IMR-90 (cell line): ENCODE measurements at regions not wholly inside any gene's neighbourhood (a gene's known extent, or its start where the extent isn't known, plus 50 kb on each side); places are given as distances from the start of the nearest gene placed in this dataset.

Experiments
- ATAC-seq: fragments of 200-7000 bp; cut with Tn5 transposase; 2 replicates; pipeline ENCODE4 v1.9.1; 2020; ENCODE audit warnings: low read depth, mild to moderate bottlenecking, moderate library complexity
- BruUV-seq: library from RNA; stranded (reverse); fragments of 400-500 nt; replicated peaks from 2 replicates; lab custom pipeline; 2021; lab: Mats Ljungman, UMichigan
- CTCF ChIA-PET: fragments of 300-600 bp; formaldehyde crosslinking; extraction: SDS; loops from one replicate; lab custom pipeline; 2021; ENCODE audit warnings: antibody characterized with exemption; lab: Yijun Ruan, JAX
- POLR2A ChIA-PET: fragments of 300-600 bp; sonication (Branson Sonifier 250); formaldehyde crosslinking; loops from one replicate; lab custom pipeline; 2022; ENCODE audit warnings: antibody characterized with exemption; ENCODE audit not compliant: unreplicated experiment; lab: Charles Lee
- DNase-seq: peaks from one replicate; pipeline ENCODE4 v3.0.0; 2013
- H2AFZ ChIP-seq: replicated peaks from 2 replicates; pipeline ENCODE3; 2013; ENCODE audit warnings: low read length, mild to moderate bottlenecking; ENCODE audit not compliant: poor library complexity
- H2AK5ac ChIP-seq: 2 replicates; pipeline ENCODE4 v1.6.1; 2013; ENCODE audit warnings: low read depth, low read length, inconsistent platforms
- H2AK9ac ChIP-seq: replicated peaks from 2 replicates; pipeline ENCODE3; 2013; ENCODE audit warnings: mild to moderate bottlenecking, low read depth, low read length, moderate library complexity; ENCODE audit not compliant: poor library complexity
- H2BK120ac ChIP-seq: 2 replicates; pipeline ENCODE4 v1.6.1; 2013; ENCODE audit warnings: low read depth, low read length, inconsistent platforms
- H2BK15ac ChIP-seq: 3 replicates; pipeline ENCODE4 v1.6.1; 2013; ENCODE audit warnings: low read depth, low read length, inconsistent platforms
- H2BK20ac ChIP-seq: 2 replicates; pipeline ENCODE4 v1.6.1; 2013; ENCODE audit warnings: low read depth, mild to moderate bottlenecking, inconsistent platforms, low read length, moderate library complexity
- H2BK5ac ChIP-seq: 2 replicates; pipeline ENCODE4 v1.6.1; 2013; ENCODE audit warnings: mild to moderate bottlenecking, low read depth, low read length, inconsistent platforms; ENCODE audit not compliant: poor library complexity, severe bottlenecking
- H3K14ac ChIP-seq: replicated peaks from 2 replicates; pipeline ENCODE4 v1.6.1; 2013; ENCODE audit warnings: low read depth, low read length, inconsistent platforms
- H3K18ac ChIP-seq: 2 replicates; pipeline ENCODE4 v1.6.1; 2013; ENCODE audit warnings: low read depth, low read length, control low read depth
- H3K23ac ChIP-seq: 2 replicates; pipeline ENCODE4 v1.6.1; 2013; ENCODE audit warnings: low read depth, low read length, inconsistent platforms
- H3K27ac ChIP-seq: 2 replicates; pipeline ENCODE4 v1.5.1; 2013; ENCODE audit warnings: mild to moderate bottlenecking, control low read depth, low read length; ENCODE audit not compliant: insufficient read depth
- H3K27me3 ChIP-seq: 2 replicates; pipeline ENCODE4 v1.6.1; 2013; ENCODE audit warnings: low read length; ENCODE audit not compliant: control insufficient read depth, insufficient read depth
- H3K36me3 ChIP-seq: 2 replicates; pipeline ENCODE4 v1.6.1; 2013; ENCODE audit warnings: low read length, mixed read lengths; ENCODE audit not compliant: control insufficient read depth, insufficient read depth
- H3K4ac ChIP-seq: 2 replicates; pipeline ENCODE4 v1.6.1; 2013; ENCODE audit warnings: low read depth, low read length, inconsistent platforms
- H3K4me1 ChIP-seq: 2 replicates; pipeline ENCODE4 v1.6.1; 2013; ENCODE audit warnings: low read length, mixed read lengths; ENCODE audit not compliant: control insufficient read depth, insufficient read depth
- H3K4me2 ChIP-seq: 2 replicates; pipeline ENCODE4 v1.6.1; 2013; ENCODE audit warnings: low read depth, mild to moderate bottlenecking, control low read depth, low read length, moderate library complexity
- H3K4me3 ChIP-seq: 2 replicates; pipeline ENCODE4 v1.5.1; 2013; ENCODE audit warnings: low read depth, mild to moderate bottlenecking, control low read depth, low read length, moderate library complexity; ENCODE audit not compliant: insufficient read depth
- H3K56ac ChIP-seq: 2 replicates; pipeline ENCODE4 v1.6.1; 2013; ENCODE audit warnings: low read length, inconsistent platforms; ENCODE audit not compliant: insufficient read depth; ENCODE audit errors: extremely low read depth
- H3K79me1 ChIP-seq, 2 experiments: 2 replicates each; pipeline ENCODE4 v1.6.1; 2013; ENCODE audit warnings: low read length in 2 of 2, inconsistent platforms in 1 of 2, low read depth in 1 of 2
- H3K9ac ChIP-seq: 2 replicates; pipeline ENCODE4 v1.6.1; 2013; ENCODE audit warnings: low read depth, low read length, control low read depth
- H3K9me1 ChIP-seq: 2 replicates; pipeline ENCODE4 v1.6.1; 2013; ENCODE audit warnings: low read length, inconsistent platforms; ENCODE audit not compliant: insufficient read depth
- H3K9me3 ChIP-seq: 2 replicates; pipeline ENCODE4 v1.6.1; 2013; ENCODE audit warnings: low read length; ENCODE audit not compliant: control insufficient read depth, insufficient read depth
- H4K20me1 ChIP-seq: 2 replicates; pipeline ENCODE4 v1.6.1; 2013; ENCODE audit warnings: low read length, inconsistent platforms; ENCODE audit not compliant: insufficient read depth
- H4K5ac ChIP-seq: 2 replicates; pipeline ENCODE4 v1.6.1; 2013; ENCODE audit warnings: mild to moderate bottlenecking, low read depth, low read length, control low read depth
- H4K8ac ChIP-seq, 2 experiments: 2 replicates each; pipeline ENCODE4 v1.6.1; 2013; ENCODE audit warnings: low read depth in 2 of 2, low read length in 2 of 2, control low read depth in 1 of 2, inconsistent platforms in 1 of 2
- H4K91ac ChIP-seq: 2 replicates; pipeline ENCODE4 v1.6.1; 2013; ENCODE audit warnings: low read depth, low read length, inconsistent platforms; ENCODE audit not compliant: insufficient read depth
- BHLHE40 ChIP-seq: fragments of 150-350 bp; IDR thresholded peaks from 2 replicates; pipeline ENCODE4 v1.6.1; 2016; ENCODE audit warnings: mild to moderate bottlenecking, low read depth, low read length
- MAFK ChIP-seq: IDR thresholded peaks from 2 replicates; pipeline ENCODE4 v1.6.1; 2012; ENCODE audit warnings: low read depth, low read length, improper control_type of control experiment
- MXI1 ChIP-seq: IDR thresholded peaks from 2 replicates; pipeline ENCODE4 v1.6.1; 2012; ENCODE audit warnings: low read depth, mild to moderate bottlenecking, low read length, moderate library complexity, borderline replicate concordance
- NFE2L2 ChIP-seq: fragments of 150-350 bp; IDR thresholded peaks from 2 replicates; pipeline ENCODE4 v1.6.1; 2016; ENCODE audit warnings: low read depth, mild to moderate bottlenecking, low read length
- WGBS, 2 experiments: methylation state at CpG; one replicate each; pipeline versions ENCODE4 v1.1.5 to v1.1.7; 2013; ENCODE audit warnings: missing lambda C conversion rate in 2 of 2; ENCODE audit not compliant: insufficient read length in 1 of 2; ENCODE audit errors: extremely low coverage in 2 of 2; 5-methylcytosine and 5-hydroxymethylcytosine counted together
- dilution Hi-C: fragments of 300-500 bp; cut with HindIII; formaldehyde crosslinking; loops from one replicate; pipeline ENCODE4 v1.14.3; 2018; ENCODE audit warnings: low sequenced_read_pairs; ENCODE audit not compliant: unreplicated experiment
- in situ Hi-C: fragments of 300-500 bp; cut with MboI; formaldehyde crosslinking; loops from 3 replicates; pipeline ENCODE4 v1.14.3; 2019; ENCODE audit warnings: low sequenced_read_pairs, inconsistent platforms, mixed read lengths
- intact Hi-C: fragments of 100-400 bp; cut with micrococcal nuclease; formaldehyde crosslinking; loops from 2 replicates; pipeline ENCODE4 v1.10.0; 2022
- TF ChIP-seq, protein P1 (sequence below): conservative IDR thresholded peaks from 2 replicates; pipeline ENCODE4 v1.5.1; 2012; ENCODE audit warnings: mild to moderate bottlenecking, low read depth, low read length, improper control_type of control experiment

DNA sequence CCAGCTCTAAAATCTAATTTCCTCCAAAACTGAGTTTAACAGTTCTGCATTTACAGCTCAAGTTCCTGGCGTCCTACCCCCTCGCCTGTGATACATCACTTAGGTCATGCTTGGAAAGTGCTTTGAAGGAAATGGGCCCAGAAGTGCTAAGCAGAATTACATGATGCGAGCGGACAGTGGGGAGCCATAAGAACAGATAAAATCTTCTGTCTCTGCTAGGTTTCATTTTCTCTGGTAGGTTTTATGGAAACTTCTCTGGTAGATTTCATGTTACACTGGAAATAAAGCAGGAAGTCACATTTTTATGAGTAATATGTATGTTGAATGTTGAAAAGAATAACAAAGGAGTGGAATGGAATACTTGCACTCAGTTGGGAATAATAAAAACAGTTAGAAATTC lies 138.3 kb downstream of the ZDHHC21 start:
- Histone ChIP-seq H3K27ac (no peak overlapping the region), H2BK5ac (no peak overlapping the region), H2BK20ac (no peak overlapping the region), H4K20me1 (no peaks in the 10 kb centered on the region), H4K8ac (no peak overlapping the region), H2AK9ac (no peak overlapping the region), H3K4me3 (no peak overlapping the region), H2BK120ac (no peak overlapping the region), H3K79me1 (no peaks in the 10 kb centered on the region), H2AFZ (no peak overlapping the region), H2AK5ac (no peak overlapping the region), H2BK15ac (no peak overlapping the region), H4K5ac (no peak overlapping the region), H4K91ac (no peak overlapping the region), H3K4me1 (no peaks in the 10 kb centered on the region), H3K4ac (no peak overlapping the region), H3K18ac (no peak overlapping the region), H3K36me3 (no peaks in the 10 kb centered on the region), H3K23ac (no peak overlapping the region), H3K9me3 (no peaks in the 10 kb centered on the region), H3K9me1 (no peaks in the 10 kb centered on the region), H3K9ac (no peak overlapping the region), H3K14ac (no peak overlapping the region), H3K4me2 (no peak overlapping the region), H3K56ac (no peak overlapping the region), H3K27me3 (no peaks in the 10 kb centered on the region)
- BruUV-seq = no TSS peak
- TF ChIP-seq, protein P1, sequence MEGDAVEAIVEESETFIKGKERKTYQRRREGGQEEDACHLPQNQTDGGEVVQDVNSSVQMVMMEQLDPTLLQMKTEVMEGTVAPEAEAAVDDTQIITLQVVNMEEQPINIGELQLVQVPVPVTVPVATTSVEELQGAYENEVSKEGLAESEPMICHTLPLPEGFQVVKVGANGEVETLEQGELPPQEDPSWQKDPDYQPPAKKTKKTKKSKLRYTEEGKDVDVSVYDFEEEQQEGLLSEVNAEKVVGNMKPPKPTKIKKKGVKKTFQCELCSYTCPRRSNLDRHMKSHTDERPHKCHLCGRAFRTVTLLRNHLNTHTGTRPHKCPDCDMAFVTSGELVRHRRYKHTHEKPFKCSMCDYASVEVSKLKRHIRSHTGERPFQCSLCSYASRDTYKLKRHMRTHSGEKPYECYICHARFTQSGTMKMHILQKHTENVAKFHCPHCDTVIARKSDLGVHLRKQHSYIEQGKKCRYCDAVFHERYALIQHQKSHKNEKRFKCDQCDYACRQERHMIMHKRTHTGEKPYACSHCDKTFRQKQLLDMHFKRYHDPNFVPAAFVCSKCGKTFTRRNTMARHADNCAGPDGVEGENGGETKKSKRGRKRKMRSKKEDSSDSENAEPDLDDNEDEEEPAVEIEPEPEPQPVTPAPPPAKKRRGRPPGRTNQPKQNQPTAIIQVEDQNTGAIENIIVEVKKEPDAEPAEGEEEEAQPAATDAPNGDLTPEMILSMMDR = no peak
- TF ChIP-seq BHLHE40 (no peak), MXI1 (no peak), NFE2L2 (no peak), MAFK (no peak)
- dilution Hi-C loops = no loop called here
- intact Hi-C loops = loop anchor here (10.0 kb wide), 2 partner anchors 60 to 1230 kb away; no protein-coding TSS in a partner anchor
- ATAC-seq = no peak
- ChIA-PET CTCF (no interaction called here), POLR2A (no interaction called here)
- no peak for DNase-seq
- WGBS, 2 experiments = 92% methylated on average over 2 of the region's 4 CpGs; no CpG with 5 or more reads in 1 of the 2 experiments
- in situ Hi-C loops = no loop called here
